Endothelial cell of umbilical vein (primary cell): ENCODE measurements at regions not wholly inside any gene's neighbourhood (a gene's known extent, or its start where the extent isn't known, plus 50 kb on each side); places are given as distances from the start of the nearest gene placed in this dataset.

Experiments
- BruUV-seq: library from RNA; stranded (reverse); fragments of 400-500 nt; replicated peaks from 2 replicates; lab custom pipeline; 2021; lab: Mats Ljungman, UMichigan
- CTCF ChIA-PET: fragments of 300-600, 350-600 bp; sonication (Branson Sonifier 250); formaldehyde crosslinking; loops from one replicate; lab custom pipeline; 2021; ENCODE audit warnings: antibody characterized with exemption, inconsistent platforms; lab: Charles Lee
- POLR2A ChIA-PET: fragments of 300-600, 350-600 bp; sonication (Branson Sonifier 250); formaldehyde crosslinking; loops from one replicate; lab custom pipeline; 2021; ENCODE audit warnings: antibody characterized with exemption, inconsistent platforms; lab: Charles Lee
- DNase-seq: peaks from one replicate; pipeline ENCODE4 v3.0.0-alpha.2; 2011; ENCODE audit warnings: low read depth, low spot score
- FAIRE-seq: peaks from 2 replicates; lab custom pipeline; 2011; peaks lifted over from hg19 to GRCh38; lab: Jason Lieb, UNC
- H2AFZ ChIP-seq: 2 replicates; pipeline ENCODE4 v1.6.0; 2012; ENCODE audit warnings: low read depth, low read length, control low read depth, inconsistent platforms
- H3K27ac ChIP-seq: 2 replicates; pipeline ENCODE4 v1.5.1; 2011; ENCODE audit warnings: low read depth, mild to moderate bottlenecking, control low read depth, low read length, moderate library complexity; ENCODE audit not compliant: insufficient read depth
- H3K27me3 ChIP-seq, 2 experiments: 2 replicates each; pipeline versions ENCODE4 v1.6.0 to v1.6.1; 2011; ENCODE audit warnings: low read length in 2 of 2, mixed read lengths in 1 of 2; ENCODE audit not compliant: control insufficient read depth in 2 of 2, insufficient read depth in 2 of 2
- H3K36me3 ChIP-seq, 2 experiments: 2 replicates in 1 of 2; 3 replicates in 1 of 2; pipeline ENCODE4 v1.5.1; 2011; ENCODE audit warnings: low read length in 2 of 2, mild to moderate bottlenecking in 1 of 2, moderate library complexity in 1 of 2; ENCODE audit not compliant: control insufficient read depth in 2 of 2, insufficient read depth in 2 of 2; ENCODE audit errors: extremely low read depth in 1 of 2
- H3K4me1 ChIP-seq: 3 replicates; pipeline ENCODE4 v1.5.1; 2011; ENCODE audit warnings: mild to moderate bottlenecking, low read length; ENCODE audit not compliant: control insufficient read depth, insufficient read depth; ENCODE audit errors: extremely low read depth
- H3K4me2 ChIP-seq: 2 replicates; pipeline ENCODE4 v1.6.1; 2011; ENCODE audit warnings: low read length, control low read depth, mixed read lengths; ENCODE audit not compliant: insufficient read depth
- H3K4me3 ChIP-seq, 3 experiments: fragments of 200-600 bp in 1 of 3; sonication (generic), shearing (Covaris generic) in 1 of 3; replicated peaks in 1 of 3; 2 replicates each; pipeline ENCODE4 v1.5.1; 2011 to 2016; ENCODE audit warnings: control low read depth in 3 of 3, low read length in 3 of 3, mild to moderate bottlenecking in 2 of 3, inconsistent platforms in 1 of 3, low read depth in 1 of 3, moderate library complexity in 1 of 3; ENCODE audit not compliant: insufficient read depth in 1 of 3
- H3K79me2 ChIP-seq: 2 replicates; pipeline ENCODE4 v1.6.0; 2012; ENCODE audit warnings: low read length, inconsistent platforms; ENCODE audit not compliant: control insufficient read depth, insufficient read depth
- H3K9ac ChIP-seq: replicated peaks from 2 replicates; pipeline ENCODE3; 2011; ENCODE audit warnings: low read length, control low read depth; ENCODE audit not compliant: insufficient read depth; ENCODE audit errors: extremely low read depth
- H3K9me1 ChIP-seq: replicated peaks from 3 replicates; pipeline ENCODE4 v1.6.0; 2011; ENCODE audit warnings: mild to moderate bottlenecking, low read length; ENCODE audit not compliant: control insufficient read depth, insufficient read depth; ENCODE audit errors: extremely low read depth
- H3K9me3 ChIP-seq: replicated peaks from 2 replicates; pipeline ENCODE4 v1.5.1; 2012; ENCODE audit warnings: low read length, inconsistent platforms; ENCODE audit not compliant: control insufficient read depth, insufficient read depth
- H4K20me1 ChIP-seq: replicated peaks from 2 replicates; pipeline ENCODE3; 2011; ENCODE audit warnings: mild to moderate bottlenecking, low read length; ENCODE audit not compliant: control insufficient read depth, insufficient read depth; ENCODE audit errors: extremely low read depth
- EZH2 ChIP-seq: IDR thresholded peaks from 2 replicates; pipeline ENCODE4 v1.6.1; 2012; ENCODE audit warnings: borderline replicate concordance, low read depth, mild to moderate bottlenecking, moderate library complexity, low read length, inconsistent platforms; ENCODE audit not compliant: severe bottlenecking
- FOS ChIP-seq: IDR thresholded peaks from 2 replicates; pipeline ENCODE4 v1.6.1; 2011; ENCODE audit warnings: mild to moderate bottlenecking, low read length, moderate library complexity, borderline replicate concordance; ENCODE audit not compliant: insufficient read depth
- GATA2 ChIP-seq: IDR thresholded peaks from 2 replicates; pipeline ENCODE4 v1.7.0; 2011; ENCODE audit warnings: low read depth, mild to moderate bottlenecking, moderate library complexity, mixed read lengths, low read length; ENCODE audit not compliant: insufficient read length, insufficient read depth
- JUN ChIP-seq: IDR thresholded peaks from 2 replicates; pipeline ENCODE4 v1.6.1; 2011; ENCODE audit warnings: borderline replicate concordance, low read depth; ENCODE audit not compliant: insufficient read length, insufficient read depth
- MYC ChIP-seq: IDR thresholded peaks from one replicate; pipeline ENCODE4 v1.6.1; 2011; ENCODE audit warnings: mild to moderate bottlenecking, low read depth, low read length
- POLR2A ChIP-seq: IDR thresholded peaks from 2 replicates; pipeline ENCODE4 v1.6.1; 2012; ENCODE audit warnings: low read depth, mild to moderate bottlenecking, control low read depth, low read length
- POLR2AphosphoS5 ChIP-seq: IDR thresholded peaks from 2 replicates; pipeline ENCODE4 v1.6.1; 2012; ENCODE audit warnings: low read depth, mild to moderate bottlenecking, control low read depth, low read length, moderate library complexity; ENCODE audit not compliant: insufficient read depth
- dilution Hi-C: fragments of 300-500 bp; cut with MboI; formaldehyde crosslinking; loops from one replicate; pipeline ENCODE4 v1.15.0; 2019; ENCODE audit warnings: low sequenced_read_pairs; ENCODE audit not compliant: extremely low pct_ligation_motif_present
- intact Hi-C: fragments of 100-400 bp; cut with micrococcal nuclease; formaldehyde crosslinking; loops from one replicate; pipeline ENCODE4 v1.10.0; 2022
- TF ChIP-seq, protein P1 (sequence below): IDR thresholded peaks from 2 replicates; pipeline ENCODE4 v1.6.1; 2011; ENCODE audit not compliant: insufficient read depth, insufficient read length
- TF ChIP-seq, protein P2 (sequence below), 2 donors: IDR thresholded peaks; 1 replicate in 1 of 2; 2 replicates in 1 of 2; pipeline ENCODE4 v1.5.1; 2011; ENCODE audit warnings: low read length in 2 of 2, mild to moderate bottlenecking in 2 of 2, moderate library complexity in 2 of 2, control low read depth in 1 of 2, inconsistent platforms in 1 of 2, low read depth in 1 of 2; ENCODE audit not compliant: insufficient read depth in 1 of 2; ENCODE audit errors: extremely low read depth in 1 of 2

DNA sequence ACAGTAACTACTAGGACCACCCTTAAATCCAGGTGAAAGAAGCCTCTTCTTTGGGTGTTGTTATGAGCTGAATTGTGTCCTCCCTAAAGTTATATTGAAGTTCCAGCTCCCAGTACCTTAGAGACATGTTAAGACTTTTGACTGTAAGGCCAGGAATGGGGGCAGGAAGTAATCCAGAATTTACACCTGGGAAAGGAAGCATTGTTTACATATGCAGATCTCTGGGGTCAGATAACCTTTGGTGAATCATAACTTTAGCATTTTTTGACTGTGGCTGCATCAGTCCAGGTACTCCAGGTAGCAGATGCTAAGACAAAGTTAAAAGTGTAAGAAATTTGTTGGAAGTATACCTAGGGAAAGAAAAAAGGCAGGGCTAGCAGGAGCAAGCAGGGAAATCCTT, 104.9 kb upstream of the CENPE start:
- CTCF ChIA-PET, result no interaction called here
- dilution Hi-C loops, result no loop called here
- no peak for FAIRE-seq

DNA sequence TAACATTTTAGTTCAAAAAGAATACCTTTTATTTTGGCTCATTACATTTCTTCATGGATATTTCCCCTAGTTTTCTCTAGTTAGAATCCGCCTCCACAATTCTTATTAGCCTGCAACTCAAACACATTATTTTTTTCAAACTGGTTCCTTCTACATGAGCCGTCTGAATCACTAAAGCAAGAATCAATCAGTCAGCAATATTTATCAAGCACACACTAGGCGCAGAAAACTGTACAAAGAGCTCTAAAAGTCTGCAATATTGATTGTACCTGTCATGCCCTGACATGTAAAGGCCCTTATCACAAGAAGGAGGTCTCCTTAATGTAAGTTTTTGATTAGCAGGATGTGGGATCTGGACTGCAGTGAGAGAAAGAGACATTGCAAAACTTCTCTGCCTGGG, 94.8 kb upstream of the CENPE start:
- Histone ChIP-seq H3K9ac (no peak overlapping the region), H3K36me3 (no peaks in the 10 kb centered on the region), H4K20me1 (no peaks in the 10 kb centered on the region), H3K4me2 (no peak overlapping the region), H3K4me3 (no peak overlapping the region), H3K27me3 (no peaks in the 10 kb centered on the region), H3K4me1 (no peaks in the 10 kb centered on the region), H3K9me3 (no peaks in the 10 kb centered on the region), H3K9me1 (no peaks in the 10 kb centered on the region), H2AFZ (no peak overlapping the region), H3K27ac (no peak overlapping the region), H3K79me2 (no peaks in the 10 kb centered on the region)
- POLR2A ChIA-PET, result no interaction called here
- DNase-seq (no peak), FAIRE-seq (no peak)
- dilution Hi-C loops, result no loop called here
- no TSS peak for BruUV-seq
- CTCF ChIA-PET, result no interaction called here
- TF ChIP-seq, protein P1, sequence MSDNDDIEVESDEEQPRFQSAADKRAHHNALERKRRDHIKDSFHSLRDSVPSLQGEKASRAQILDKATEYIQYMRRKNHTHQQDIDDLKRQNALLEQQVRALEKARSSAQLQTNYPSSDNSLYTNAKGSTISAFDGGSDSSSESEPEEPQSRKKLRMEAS, result no peak
- TF ChIP-seq FOS (no peak), EZH2 (no peak), MYC (no peak), POLR2A (no peak), GATA2 (no peak), JUN (no peak), POLR2AphosphoS5 (no peak)
- TF ChIP-seq, protein P2, sequence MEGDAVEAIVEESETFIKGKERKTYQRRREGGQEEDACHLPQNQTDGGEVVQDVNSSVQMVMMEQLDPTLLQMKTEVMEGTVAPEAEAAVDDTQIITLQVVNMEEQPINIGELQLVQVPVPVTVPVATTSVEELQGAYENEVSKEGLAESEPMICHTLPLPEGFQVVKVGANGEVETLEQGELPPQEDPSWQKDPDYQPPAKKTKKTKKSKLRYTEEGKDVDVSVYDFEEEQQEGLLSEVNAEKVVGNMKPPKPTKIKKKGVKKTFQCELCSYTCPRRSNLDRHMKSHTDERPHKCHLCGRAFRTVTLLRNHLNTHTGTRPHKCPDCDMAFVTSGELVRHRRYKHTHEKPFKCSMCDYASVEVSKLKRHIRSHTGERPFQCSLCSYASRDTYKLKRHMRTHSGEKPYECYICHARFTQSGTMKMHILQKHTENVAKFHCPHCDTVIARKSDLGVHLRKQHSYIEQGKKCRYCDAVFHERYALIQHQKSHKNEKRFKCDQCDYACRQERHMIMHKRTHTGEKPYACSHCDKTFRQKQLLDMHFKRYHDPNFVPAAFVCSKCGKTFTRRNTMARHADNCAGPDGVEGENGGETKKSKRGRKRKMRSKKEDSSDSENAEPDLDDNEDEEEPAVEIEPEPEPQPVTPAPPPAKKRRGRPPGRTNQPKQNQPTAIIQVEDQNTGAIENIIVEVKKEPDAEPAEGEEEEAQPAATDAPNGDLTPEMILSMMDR (IDR thresholded peaks at IDR 0.05; ENCODE audit: extremely low read depth in 1 of 2, insufficient read depth in 1 of 2, low read depth in 1 of 2, low read length in 2 of 2), result no peak
- intact Hi-C loops, result no loop called here

More for the DNA sequence above, 104.9 kb upstream of the CENPE start:
- Histone ChIP-seq H3K4me2 (no peak overlapping the region), H3K27ac (no peak overlapping the region), H3K9me1 (no peaks in the 10 kb centered on the region), H3K4me3 (no peak overlapping the region), H3K4me1 (no peaks in the 10 kb centered on the region), H3K79me2 (no peaks in the 10 kb centered on the region), H4K20me1 (no peaks in the 10 kb centered on the region), H3K36me3 (no peaks in the 10 kb centered on the region), H3K9me3 (no peaks in the 10 kb centered on the region), H3K9ac (no peak overlapping the region), H3K27me3 (no peaks in the 10 kb centered on the region), H2AFZ (no peak overlapping the region)
- no peak for DNase-seq
- intact Hi-C loops, result no loop called here
- POLR2A ChIA-PET, result no interaction called here
- TF ChIP-seq GATA2 (no peak), POLR2AphosphoS5 (no peak), FOS (no peak), JUN (no peak), EZH2 (no peak)
- BruUV-seq, result no TSS peak
